ENCODE measurements at regions not wholly inside any gene's neighbourhood (a gene's known extent, or its start where the extent isn't known, plus 50 kb on each side); places are given as distances from the start of the nearest gene placed in this dataset.

DNA sequence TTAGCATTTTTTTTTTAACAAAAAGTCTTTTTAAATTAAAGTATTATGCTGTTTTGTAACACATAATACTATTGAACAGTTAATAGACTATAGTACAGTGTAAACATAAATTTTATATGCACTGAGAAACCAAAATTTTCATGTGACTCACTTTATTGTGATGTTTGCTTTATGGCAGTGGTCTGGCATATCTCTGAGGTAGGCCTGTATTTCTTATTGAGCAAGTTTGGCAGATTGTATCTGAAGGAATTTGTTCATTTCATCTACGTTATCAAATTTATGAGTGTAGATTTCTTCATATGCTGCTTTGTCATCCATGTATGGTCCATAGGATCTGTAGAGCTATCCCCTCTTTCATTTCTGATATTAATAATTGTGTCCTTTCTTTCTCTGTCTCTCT is 78.8 kb upstream of the PDE3A start:
- TF ChIP-seq, protein P1, sequence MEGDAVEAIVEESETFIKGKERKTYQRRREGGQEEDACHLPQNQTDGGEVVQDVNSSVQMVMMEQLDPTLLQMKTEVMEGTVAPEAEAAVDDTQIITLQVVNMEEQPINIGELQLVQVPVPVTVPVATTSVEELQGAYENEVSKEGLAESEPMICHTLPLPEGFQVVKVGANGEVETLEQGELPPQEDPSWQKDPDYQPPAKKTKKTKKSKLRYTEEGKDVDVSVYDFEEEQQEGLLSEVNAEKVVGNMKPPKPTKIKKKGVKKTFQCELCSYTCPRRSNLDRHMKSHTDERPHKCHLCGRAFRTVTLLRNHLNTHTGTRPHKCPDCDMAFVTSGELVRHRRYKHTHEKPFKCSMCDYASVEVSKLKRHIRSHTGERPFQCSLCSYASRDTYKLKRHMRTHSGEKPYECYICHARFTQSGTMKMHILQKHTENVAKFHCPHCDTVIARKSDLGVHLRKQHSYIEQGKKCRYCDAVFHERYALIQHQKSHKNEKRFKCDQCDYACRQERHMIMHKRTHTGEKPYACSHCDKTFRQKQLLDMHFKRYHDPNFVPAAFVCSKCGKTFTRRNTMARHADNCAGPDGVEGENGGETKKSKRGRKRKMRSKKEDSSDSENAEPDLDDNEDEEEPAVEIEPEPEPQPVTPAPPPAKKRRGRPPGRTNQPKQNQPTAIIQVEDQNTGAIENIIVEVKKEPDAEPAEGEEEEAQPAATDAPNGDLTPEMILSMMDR (IDR thresholded peaks at IDR 0.05; ENCODE audit: low read depth, low read length, poor library complexity, severe bottlenecking): no peak
- TF ChIP-seq EZH2phosphoT487 (IDR thresholded peaks at IDR 0.05; ENCODE audit: borderline replicate concordance, low read length): no peak
